Ishikawa (cell line): ENCODE measurements at regions not wholly inside any gene's neighbourhood (a gene's known extent, or its start where the extent isn't known, plus 50 kb on each side); places are given as distances from the start of the nearest gene placed in this dataset.

Experiments
- CEBPB ChIP-seq: IDR thresholded peaks from 2 replicates; pipeline ENCODE4 v1.6.1; 2012
- CREB1 ChIP-seq: IDR thresholded peaks from 2 replicates; pipeline ENCODE4 v1.6.1; 2012; ENCODE audit warnings: low read depth
- EGR1 ChIP-seq: IDR thresholded peaks from 2 replicates; pipeline ENCODE4 v1.6.1; 2012
- EP300 ChIP-seq: IDR thresholded peaks from 2 replicates; pipeline ENCODE4 v1.6.1; 2012; ENCODE audit warnings: borderline replicate concordance
- FOXM1 ChIP-seq: IDR thresholded peaks from 2 replicates; pipeline ENCODE4 v1.6.1; 2012; ENCODE audit warnings: low read depth, borderline replicate concordance
- NFIC ChIP-seq: IDR thresholded peaks from 2 replicates; pipeline ENCODE4 v1.6.1; 2012
- RAD21 ChIP-seq: IDR thresholded peaks from 2 replicates; pipeline ENCODE4 v1.6.1; 2012; ENCODE audit warnings: low read depth
- REST ChIP-seq: IDR thresholded peaks from 2 replicates; pipeline ENCODE4 v1.6.1; 2012; ENCODE audit warnings: low read depth, mild to moderate bottlenecking
- TAF1 ChIP-seq: IDR thresholded peaks from 2 replicates; pipeline ENCODE4 v1.6.1; 2012; ENCODE audit warnings: low read depth, mild to moderate bottlenecking
- TCF12 ChIP-seq: IDR thresholded peaks from 2 replicates; pipeline ENCODE4 v1.6.1; 2012; ENCODE audit warnings: low read depth
- TEAD4 ChIP-seq: IDR thresholded peaks from 2 replicates; pipeline ENCODE4 v1.6.1; 2012
- USF1 ChIP-seq: IDR thresholded peaks from 2 replicates; pipeline ENCODE4 v1.6.1; 2012
- YY1 ChIP-seq: IDR thresholded peaks from 2 replicates; pipeline ENCODE4 v1.6.1; 2012; ENCODE audit warnings: low read depth
- ZBTB7A ChIP-seq: IDR thresholded peaks from 2 replicates; pipeline ENCODE4 v1.6.1; 2012; ENCODE audit warnings: low read depth
- TF ChIP-seq, protein P1 (sequence below): IDR thresholded peaks from 2 replicates; pipeline ENCODE4 v1.6.1; 2012

DNA sequence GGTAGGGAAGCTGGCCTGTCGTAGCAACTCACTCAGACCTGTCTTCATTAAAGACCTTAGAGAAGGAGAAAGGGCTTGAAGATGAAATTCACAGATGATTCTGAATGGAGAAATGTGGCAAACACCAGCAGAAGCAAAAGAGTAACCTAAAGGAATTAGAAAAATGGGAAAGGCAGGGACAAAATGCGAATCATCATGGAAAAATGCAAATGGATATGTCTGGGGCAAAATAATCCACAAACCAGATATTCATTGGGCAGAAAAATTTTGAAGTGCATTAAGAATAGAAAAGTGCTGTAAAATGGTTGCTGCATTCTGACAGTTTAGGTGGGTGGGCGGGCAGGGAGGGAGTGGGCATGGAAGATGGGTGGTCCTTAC, 156.9 kb upstream of the RASGRP1 start:
- TF ChIP-seq CEBPB: no peak

DNA sequence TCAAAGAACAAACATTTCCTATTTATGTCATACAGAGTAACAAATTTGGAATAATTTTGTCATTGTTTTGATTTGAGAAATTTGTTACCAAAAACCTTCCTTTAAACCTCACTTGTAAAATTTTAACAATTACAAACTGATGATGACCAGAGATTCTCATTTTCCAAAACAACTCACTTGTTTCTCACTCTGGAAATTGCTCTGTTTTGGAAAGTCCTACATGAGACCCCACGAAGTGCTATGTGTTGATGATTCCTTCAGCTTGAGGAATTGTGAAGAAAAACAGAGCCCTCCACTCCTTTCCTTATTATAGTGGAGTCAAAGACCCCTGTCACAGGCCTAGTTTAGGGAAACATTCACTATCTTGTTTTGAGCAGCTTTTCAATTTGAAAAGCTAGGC, 157.6 kb upstream of the RASGRP1 start:
- no peak for TF ChIP-seq FOXM1
- TF ChIP-seq REST: no peak
- no peak for TF ChIP-seq TAF1
- TF ChIP-seq YY1: no peak
- TF ChIP-seq, protein P1, sequence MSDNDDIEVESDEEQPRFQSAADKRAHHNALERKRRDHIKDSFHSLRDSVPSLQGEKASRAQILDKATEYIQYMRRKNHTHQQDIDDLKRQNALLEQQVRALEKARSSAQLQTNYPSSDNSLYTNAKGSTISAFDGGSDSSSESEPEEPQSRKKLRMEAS: no peak
- TF ChIP-seq ZBTB7A: no peak

GRCh38 chr15:38724827-38725226, 160.2 kb upstream of the RASGRP1 start:
- TF ChIP-seq ZBTB7A (no peak), NFIC (no peak), FOXM1 (no peak), USF1 (no peak), TCF12 (no peak), RAD21 (no peak), YY1 (no peak), TAF1 (no peak), CREB1 (no peak), EGR1 (no peak), CEBPB (no peak), REST (no peak), TEAD4 (no peak), EP300 (no peak)
- TF ChIP-seq, protein P1: no peak

- TF ChIP-seq YY1: no peak
Measured at GRCh38 chr15:38726187-38726586, 161.6 kb upstream of the RASGRP1 start.

- no peak for TF ChIP-seq CREB1
- no peak for TF ChIP-seq NFIC
- TF ChIP-seq, protein P1: no peak
- no peak for TF ChIP-seq EGR1
- TF ChIP-seq ZBTB7A: no peak
- no peak for TF ChIP-seq TAF1
- no peak for TF ChIP-seq REST
- TF ChIP-seq USF1: no peak
- TF ChIP-seq TCF12: no peak
- TF ChIP-seq RAD21: no peak
- no peak for TF ChIP-seq EP300
- no peak for TF ChIP-seq CEBPB
Measured at GRCh38 chr15:38733331-38733730, 168.7 kb upstream of the RASGRP1 start.

- TF ChIP-seq EGR1: no peak
- no peak for TF ChIP-seq RAD21
- TF ChIP-seq CREB1: no peak
- no peak for TF ChIP-seq FOXM1
- TF ChIP-seq YY1: no peak
- no peak for TF ChIP-seq CEBPB
- no peak for TF ChIP-seq REST
- no peak for TF ChIP-seq EP300
- TF ChIP-seq TEAD4: no peak
- TF ChIP-seq TAF1: no peak
- TF ChIP-seq ZBTB7A: no peak
- TF ChIP-seq TCF12: no peak
- no peak for TF ChIP-seq NFIC
- TF ChIP-seq, protein P1: no peak
- no peak for TF ChIP-seq USF1
Measured at GRCh38 chr15:38740206-38740605, 175.6 kb upstream of the RASGRP1 start.
